Keratinocyte (primary cell): ENCODE measurements at regions not wholly inside any gene's neighbourhood (a gene's known extent, or its start where the extent isn't known, plus 50 kb on each side); places are given as distances from the start of the nearest gene placed in this dataset.

ENCODE experiments used
- CTCF ChIP-seq, 3 experiments: IDR thresholded peaks in 1 of 3; conservative IDR thresholded peaks in 1 of 3; optimal IDR thresholded peaks in 1 of 3; 2 replicates in 2 of 3; 3 replicates in 1 of 3; pipeline versions ENCODE3 to v1.5.1; 2011; ENCODE audit warnings: low read length in 3 of 3, mild to moderate bottlenecking in 3 of 3, moderate library complexity in 2 of 3, control low read depth in 1 of 3, inconsistent platforms in 1 of 3; ENCODE audit not compliant: insufficient read depth in 2 of 3; ENCODE audit errors: extremely low read depth in 1 of 3
- EZH2 ChIP-seq: IDR thresholded peaks from one replicate; pipeline ENCODE4 v1.6.1; 2012; ENCODE audit warnings: inconsistent platforms, mild to moderate bottlenecking, low read length, moderate library complexity

- TF ChIP-seq CTCF (optimal IDR thresholded peaks at IDR 0.05 in 1 of 3, IDR thresholded peaks at IDR 0.05 in 1 of 3, conservative IDR thresholded peaks at IDR 0.05 in 1 of 3; ENCODE audit: extremely low read depth in 1 of 3, insufficient read depth in 2 of 3, low read length in 3 of 3) (no peak), EZH2 (no peak)
These were observed 63.0 kb upstream of the ERCC4 start for GRCh38 chr16:13856811-13857511.
